Prostate gland (tissue), 2 donors: ENCODE measurements at regions not wholly inside any gene's neighbourhood (a gene's known extent, or its start where the extent isn't known, plus 50 kb on each side); places are given as distances from the start of the nearest gene placed in this dataset.

Experiments used
- CTCF ChIP-seq, 4 experiments: fragments of 200-600 bp in 2 of 4; fragments of 450-650 bp in 2 of 4; sonication (generic) in 2 of 4; IDR thresholded peaks; 1 replicate in 3 of 4; 2 replicates in 1 of 4; pipeline ENCODE4 v1.5.1; 2016 to 2019; ENCODE audit warnings: antibody characterized with exemption in 4 of 4, mild to moderate bottlenecking in 2 of 4, moderate library complexity in 2 of 4
- POLR2A ChIP-seq: fragments of 450-650 bp; IDR thresholded peaks from one replicate; pipeline ENCODE4 v1.6.1; 2016; ENCODE audit warnings: antibody characterized with exemption, mild to moderate bottlenecking

GRCh38 chr2:52145005-52145404, 1113.1 kb upstream of the NRXN1 start:
- TF ChIP-seq CTCF (IDR thresholded peaks at IDR 0.05), result no peak
- no peak for TF ChIP-seq POLR2A
